GM10248 (cell line): ENCODE measurements at regions not wholly inside any gene's neighbourhood (a gene's known extent, or its start where the extent isn't known, plus 50 kb on each side); places are given as distances from the start of the nearest gene placed in this dataset.

Source experiments
- CTCF ChIA-PET: fragments of 300-600 bp; sonication (Branson Sonifier 250); formaldehyde crosslinking; extraction: SDS; loops from one replicate; lab custom pipeline; 2021; ENCODE audit warnings: antibody characterized with exemption; lab: Yijun Ruan, JAX
- POLR2A ChIA-PET: fragments of 350-650 bp; sonication (Branson Sonifier 250); formaldehyde crosslinking; extraction: SDS; loops from one replicate; lab custom pipeline; 2020; ENCODE audit warnings: antibody characterized with exemption; lab: Yijun Ruan, JAX
- DNase-seq: peaks from one replicate; pipeline ENCODE4 v3.0.0; 2012; ENCODE audit errors: extremely low spot score
- CTCF ChIP-seq: IDR thresholded peaks from 2 replicates; pipeline ENCODE4 v1.5.1; 2012; ENCODE audit warnings: mild to moderate bottlenecking, low read depth; ENCODE audit errors: extremely low read depth, missing control alignments, control extremely low read depth

DNA sequence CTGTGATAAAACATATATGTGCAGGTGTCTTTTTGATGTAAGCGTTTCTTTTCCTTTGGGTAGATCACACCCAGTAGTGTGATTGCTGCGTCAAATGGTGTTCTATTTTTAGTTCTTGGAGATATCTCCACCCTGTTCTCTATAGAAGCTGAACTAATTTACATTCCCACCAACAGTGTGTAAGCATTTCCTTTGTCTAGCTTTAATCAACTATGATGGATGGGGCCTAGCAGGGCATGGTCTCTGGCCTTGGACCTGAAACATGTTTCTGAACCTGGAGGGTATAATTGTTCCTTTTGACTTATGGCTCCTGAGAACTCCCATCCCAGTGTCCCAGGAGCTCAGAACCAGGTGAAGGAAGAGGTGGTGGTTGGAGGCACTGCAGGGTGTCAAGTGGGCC lies 93.9 kb downstream of the HAPSTR1 start:
- TF ChIP-seq CTCF = no peak
- ChIA-PET CTCF (no interaction called here), POLR2A (no interaction called here)
- no peak for DNase-seq

- TF ChIP-seq CTCF = no peak
- DNase-seq = no peak
- CTCF ChIA-PET = no interaction called here
- POLR2A ChIA-PET = no interaction called here
Measured at GRCh38 chr16:9186061-9186460, 94.6 kb downstream of the HAPSTR1 start.

- no peak for DNase-seq
- no peak for TF ChIP-seq CTCF
- CTCF ChIA-PET = no interaction called here
- POLR2A ChIA-PET = no interaction called here
Measured at GRCh38 chr16:9188721-9189120, 97.3 kb downstream of the HAPSTR1 start.

GRCh38 chr16:9191274-9191850 lies 99.9 kb downstream of the HAPSTR1 start:
- DNase-seq = no peak
- TF ChIP-seq CTCF = no peak
- POLR2A ChIA-PET = no interaction called here
- CTCF ChIA-PET = no interaction called here

- no peak for DNase-seq
- no peak for TF ChIP-seq CTCF
- ChIA-PET CTCF (no interaction called here), POLR2A (no interaction called here)
Measured at GRCh38 chr16:9192746-9193145, 101.3 kb downstream of the HAPSTR1 start.

- CTCF ChIA-PET = no interaction called here
- TF ChIP-seq CTCF = no peak
- DNase-seq = no peak
- POLR2A ChIA-PET = no interaction called here
Measured at GRCh38 chr16:9195287-9195686, 103.8 kb downstream of the HAPSTR1 start.
